ENCODE measurements at regions not wholly inside any gene's neighbourhood (a gene's known extent, or its start where the extent isn't known, plus 50 kb on each side); places are given as distances from the start of the nearest gene placed in this dataset.

- no peak overlapping the region for H3K56ac ChIP-seq (ENCODE audit: extremely low read depth, insufficient read depth, low read length)
- H2BK20ac ChIP-seq (ENCODE audit: low read depth, low read length): no peak overlapping the region
- no peak overlapping the region for H3K27ac ChIP-seq (ENCODE audit: insufficient read depth, low read length)
- H3K27me3 ChIP-seq (ENCODE audit: control insufficient read depth, insufficient read depth, low read length): peaks cover 4% of the 10 kb centered on the region
- no peak for DNase-seq
- H3K9ac ChIP-seq (ENCODE audit: low read depth, low read length): no peak overlapping the region
- no peak overlapping the region for H3K4me3 ChIP-seq (ENCODE audit: insufficient read depth, low read depth, low read length)
- no peaks in the 10 kb centered on the region for H3K36me3 ChIP-seq (ENCODE audit: control insufficient read depth, insufficient read depth, low read length)
- POLR2A ChIA-PET (ENCODE audit: unreplicated experiment): no interaction called here
- H3K9me3 ChIP-seq (ENCODE audit: control insufficient read depth, insufficient read depth, low read length): no peaks in the 10 kb centered on the region
- H2AFZ ChIP-seq (replicated peaks; ENCODE audit: low read length, poor library complexity): no peak overlapping the region
- H3K79me1 ChIP-seq (ENCODE audit: low read depth in 1 of 2, low read length in 2 of 2): no peaks in the 10 kb centered on the region
- no peak overlapping the region for H2AK5ac ChIP-seq (ENCODE audit: low read depth, low read length)
- no peak overlapping the region for H2BK120ac ChIP-seq (ENCODE audit: low read depth, low read length)
- no peak overlapping the region for H3K14ac ChIP-seq (replicated peaks; ENCODE audit: low read depth, low read length)
- no peaks in the 10 kb centered on the region for H3K4me1 ChIP-seq (ENCODE audit: control insufficient read depth, insufficient read depth, low read length)
- H3K18ac ChIP-seq (ENCODE audit: low read depth, low read length): no peak overlapping the region
- H4K20me1 ChIP-seq (ENCODE audit: insufficient read depth, low read length): no peaks in the 10 kb centered on the region
- no peak overlapping the region for H3K4me2 ChIP-seq (ENCODE audit: low read depth, low read length)
- CTCF ChIA-PET: interaction anchor here (0.9 kb wide), 1 partner anchor 20 kb away, joined by 3 read pairs; no protein-coding TSS in a partner anchor
- WGBS, 2 experiments (ENCODE audit: extremely low coverage in 2 of 2, insufficient read length in 1 of 2): no CpG with 5 or more reads among the region's 2 CpGs
- in situ Hi-C loops (cut with MboI; ENCODE audit: low sequenced_read_pairs): no loop called here
- H2BK15ac ChIP-seq (ENCODE audit: low read depth, low read length): no peak overlapping the region
- H2BK5ac ChIP-seq (ENCODE audit: low read depth, low read length, poor library complexity, severe bottlenecking): no peak overlapping the region
- BruUV-seq (replicated peaks): no TSS peak
- no peak overlapping the region for H3K23ac ChIP-seq (ENCODE audit: low read depth, low read length)
- intact Hi-C loops (cut with micrococcal nuclease): no loop called here
- dilution Hi-C loops (cut with HindIII; ENCODE audit: low sequenced_read_pairs, unreplicated experiment): loop anchor here (25.0 kb wide), 1 partner anchor 234 kb away; no protein-coding TSS in a partner anchor
- H4K91ac ChIP-seq (ENCODE audit: insufficient read depth, low read depth, low read length): no peak overlapping the region
- ATAC-seq (ENCODE audit: low read depth): no peak
- no peak for TF ChIP-seq SMC3 (IDR thresholded peaks at IDR 0.05; ENCODE audit: low read depth, low read length)
- no peak for TF ChIP-seq MXI1 (IDR thresholded peaks at IDR 0.05; ENCODE audit: borderline replicate concordance, low read depth, low read length)
- TF ChIP-seq ELK1 (IDR thresholded peaks at IDR 0.05; ENCODE audit: borderline replicate concordance, low read depth, low read length): no peak
- TF ChIP-seq FOS (IDR thresholded peaks at IDR 0.05; ENCODE audit: low read depth, low read length): no peak
- no peak for TF ChIP-seq CEBPB (IDR thresholded peaks at IDR 0.05; ENCODE audit: low read depth, low read length)
- TF ChIP-seq RCOR1 (IDR thresholded peaks at IDR 0.05; ENCODE audit: insufficient replicate concordance, low read length): no peak
- TF ChIP-seq CHD1 (IDR thresholded peaks at IDR 0.05; ENCODE audit: low read depth, low read length): no peak
- TF ChIP-seq POLR2A (IDR thresholded peaks at IDR 0.05; ENCODE audit: low read depth, low read length): no peak
- TF ChIP-seq MAFK (IDR thresholded peaks at IDR 0.05; ENCODE audit: low read depth, low read length): no peak
- TF ChIP-seq NFE2L2 (IDR thresholded peaks at IDR 0.05; ENCODE audit: low read depth, low read length): no peak
- no peak for TF ChIP-seq BHLHE40 (IDR thresholded peaks at IDR 0.05; ENCODE audit: low read depth, low read length)
- TF ChIP-seq, protein P1, sequence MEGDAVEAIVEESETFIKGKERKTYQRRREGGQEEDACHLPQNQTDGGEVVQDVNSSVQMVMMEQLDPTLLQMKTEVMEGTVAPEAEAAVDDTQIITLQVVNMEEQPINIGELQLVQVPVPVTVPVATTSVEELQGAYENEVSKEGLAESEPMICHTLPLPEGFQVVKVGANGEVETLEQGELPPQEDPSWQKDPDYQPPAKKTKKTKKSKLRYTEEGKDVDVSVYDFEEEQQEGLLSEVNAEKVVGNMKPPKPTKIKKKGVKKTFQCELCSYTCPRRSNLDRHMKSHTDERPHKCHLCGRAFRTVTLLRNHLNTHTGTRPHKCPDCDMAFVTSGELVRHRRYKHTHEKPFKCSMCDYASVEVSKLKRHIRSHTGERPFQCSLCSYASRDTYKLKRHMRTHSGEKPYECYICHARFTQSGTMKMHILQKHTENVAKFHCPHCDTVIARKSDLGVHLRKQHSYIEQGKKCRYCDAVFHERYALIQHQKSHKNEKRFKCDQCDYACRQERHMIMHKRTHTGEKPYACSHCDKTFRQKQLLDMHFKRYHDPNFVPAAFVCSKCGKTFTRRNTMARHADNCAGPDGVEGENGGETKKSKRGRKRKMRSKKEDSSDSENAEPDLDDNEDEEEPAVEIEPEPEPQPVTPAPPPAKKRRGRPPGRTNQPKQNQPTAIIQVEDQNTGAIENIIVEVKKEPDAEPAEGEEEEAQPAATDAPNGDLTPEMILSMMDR (conservative IDR thresholded peaks at IDR 0.05; ENCODE audit: low read depth, low read length): no peak
- no peak for TF ChIP-seq RFX5 (IDR thresholded peaks at IDR 0.05; ENCODE audit: low read depth, low read length)
- no peak for TF ChIP-seq RAD21 (IDR thresholded peaks at IDR 0.05; ENCODE audit: low read length)
- TF ChIP-seq USF2 (IDR thresholded peaks at IDR 0.05; ENCODE audit: low read depth, low read length): no peak
- H4K5ac ChIP-seq (ENCODE audit: low read depth, low read length): no peak overlapping the region
- H4K8ac ChIP-seq (ENCODE audit: low read depth in 2 of 2, low read length in 2 of 2): no peak overlapping the region
- no peaks in the 10 kb centered on the region for H3K9me1 ChIP-seq (ENCODE audit: insufficient read depth, low read length)
- no peak overlapping the region for H2AK9ac ChIP-seq (replicated peaks; ENCODE audit: low read depth, low read length, poor library complexity)
- H3K4ac ChIP-seq (ENCODE audit: low read depth, low read length): no peak overlapping the region
These were observed 383.8 kb downstream of the SNAPC1 start for GRCh38 chr14:62146030-62146429.

Measured in IMR-90 (cell line).